Panc1 (cell line): ENCODE measurements at regions not wholly inside any gene's neighbourhood (a gene's known extent, or its start where the extent isn't known, plus 50 kb on each side); places are given as distances from the start of the nearest gene placed in this dataset.

Source experiments
- REST ChIP-seq, 2 experiments: IDR thresholded peaks; 2 replicates each; pipeline ENCODE4 v1.6.1; 2011 to 2012; ENCODE audit warnings: low read depth in 2 of 2, control low read depth in 1 of 2, low read length in 1 of 2, mild to moderate bottlenecking in 1 of 2, moderate library complexity in 1 of 2; ENCODE audit not compliant: insufficient read depth in 1 of 2
- TF ChIP-seq, protein P1 (sequence below): fragments of 450-650 bp; IDR thresholded peaks from 2 replicates; pipeline ENCODE4 v1.5.1; 2017; ENCODE audit warnings: mild to moderate bottlenecking

DNA sequence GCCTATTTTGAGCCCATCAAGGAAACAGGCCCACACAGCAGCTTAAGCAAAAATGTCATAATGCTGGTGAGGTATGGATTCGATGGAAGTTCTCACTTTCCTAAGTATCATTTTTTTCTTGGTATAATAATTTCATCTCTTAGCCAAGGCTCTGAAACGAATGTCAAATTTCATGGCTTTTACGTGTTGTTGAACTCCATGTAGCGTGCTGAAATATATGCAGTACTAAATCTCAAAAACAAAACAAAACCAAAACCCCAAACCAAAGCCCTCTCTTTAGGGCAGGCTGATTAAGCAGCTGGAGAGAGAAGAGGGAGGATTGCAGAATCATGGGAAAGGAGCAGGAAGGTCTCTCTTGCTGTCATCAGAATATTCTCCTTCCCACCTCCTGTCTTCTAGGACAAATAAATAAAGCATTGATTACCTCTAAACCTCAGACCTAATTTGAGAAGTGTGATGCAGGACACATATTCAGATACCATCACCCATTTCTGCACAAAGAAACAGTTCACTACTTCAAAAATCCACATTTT, 58.3 kb downstream of the TMEM174 start:
- TF ChIP-seq, protein P1, sequence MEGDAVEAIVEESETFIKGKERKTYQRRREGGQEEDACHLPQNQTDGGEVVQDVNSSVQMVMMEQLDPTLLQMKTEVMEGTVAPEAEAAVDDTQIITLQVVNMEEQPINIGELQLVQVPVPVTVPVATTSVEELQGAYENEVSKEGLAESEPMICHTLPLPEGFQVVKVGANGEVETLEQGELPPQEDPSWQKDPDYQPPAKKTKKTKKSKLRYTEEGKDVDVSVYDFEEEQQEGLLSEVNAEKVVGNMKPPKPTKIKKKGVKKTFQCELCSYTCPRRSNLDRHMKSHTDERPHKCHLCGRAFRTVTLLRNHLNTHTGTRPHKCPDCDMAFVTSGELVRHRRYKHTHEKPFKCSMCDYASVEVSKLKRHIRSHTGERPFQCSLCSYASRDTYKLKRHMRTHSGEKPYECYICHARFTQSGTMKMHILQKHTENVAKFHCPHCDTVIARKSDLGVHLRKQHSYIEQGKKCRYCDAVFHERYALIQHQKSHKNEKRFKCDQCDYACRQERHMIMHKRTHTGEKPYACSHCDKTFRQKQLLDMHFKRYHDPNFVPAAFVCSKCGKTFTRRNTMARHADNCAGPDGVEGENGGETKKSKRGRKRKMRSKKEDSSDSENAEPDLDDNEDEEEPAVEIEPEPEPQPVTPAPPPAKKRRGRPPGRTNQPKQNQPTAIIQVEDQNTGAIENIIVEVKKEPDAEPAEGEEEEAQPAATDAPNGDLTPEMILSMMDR: no peak
- TF ChIP-seq REST (IDR thresholded peaks at IDR 0.05; ENCODE audit: insufficient read depth in 1 of 2, low read depth in 2 of 2, low read length in 1 of 2): no peak
